ENCODE measurements at regions not wholly inside any gene's neighbourhood (a gene's known extent, or its start where the extent isn't known, plus 50 kb on each side); places are given as distances from the start of the nearest gene placed in this dataset.

DNA sequence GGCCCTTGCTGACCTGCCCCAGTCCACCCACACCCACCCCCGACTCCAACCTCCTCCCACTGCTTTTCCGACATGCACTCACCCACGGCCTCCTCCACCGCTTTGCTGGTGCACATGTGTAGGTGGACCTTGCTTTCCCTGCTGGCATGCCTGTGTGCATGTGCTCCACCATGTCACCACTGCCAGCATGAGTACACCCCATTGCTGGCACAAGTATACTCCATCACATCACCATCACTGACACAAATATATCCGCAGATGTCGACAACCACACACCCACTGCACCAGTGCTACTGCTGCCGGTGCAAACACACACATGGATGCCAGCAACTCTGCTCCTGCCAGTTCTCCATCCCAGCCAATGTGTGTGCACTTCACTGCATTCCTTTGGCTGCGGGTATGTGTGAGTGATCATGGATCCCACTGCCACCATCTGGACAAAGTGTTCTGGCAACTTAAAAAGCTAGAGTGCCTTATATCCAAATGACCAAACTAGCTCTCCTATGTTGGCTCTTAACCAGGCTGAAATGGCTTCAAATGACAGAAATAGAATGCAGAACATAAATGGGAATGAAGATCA is 1072.3 kb downstream of the RAPGEF2 start:
- DNase-seq (ENCODE audit: low read depth in 2 of 3, low spot score in 2 of 3) = no peak

DNA sequence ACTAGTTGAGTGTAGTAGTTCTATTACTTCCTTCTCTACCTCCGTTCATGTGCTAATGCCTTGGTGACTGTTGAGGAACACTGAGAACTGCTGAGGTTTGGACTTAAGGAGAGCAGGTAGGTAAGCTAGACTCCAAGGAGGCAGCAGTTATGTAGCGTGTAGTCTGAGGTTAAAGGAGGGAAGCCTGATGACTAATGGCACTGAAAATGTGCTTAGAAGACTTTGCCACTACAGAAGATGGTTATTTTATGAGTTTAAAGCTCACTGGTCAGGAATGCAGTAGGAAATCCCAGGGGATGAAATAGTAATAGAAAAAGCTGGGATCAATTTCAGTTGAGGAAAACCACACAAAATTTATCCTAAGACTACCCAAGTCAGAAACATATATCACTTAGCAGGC is 1077.3 kb downstream of the RAPGEF2 start:
- DNase-seq (ENCODE audit: low read depth in 2 of 3, low spot score in 2 of 3) = no peak

DNA sequence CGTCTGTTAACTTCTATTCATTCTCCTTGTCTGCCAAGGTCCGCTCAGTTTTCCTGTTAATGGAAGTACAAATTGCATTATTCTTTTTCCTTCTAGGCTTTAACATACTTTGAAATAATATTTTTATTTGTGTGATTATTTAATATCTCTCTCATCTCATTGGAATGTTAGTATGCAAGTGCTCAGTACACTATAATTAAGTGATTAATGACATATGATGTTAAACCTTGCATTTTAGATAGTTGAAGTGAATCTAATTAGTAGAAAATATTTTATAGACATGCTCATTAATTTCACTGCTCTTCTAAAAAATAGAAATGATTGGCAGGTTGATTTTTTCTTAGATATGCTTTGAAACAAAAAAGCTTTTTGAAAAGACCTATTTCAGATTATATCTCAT is 1079.8 kb downstream of the RAPGEF2 start:
- DNase-seq (ENCODE audit: low read depth in 2 of 3, low spot score in 2 of 3) = no peak

- no peak for DNase-seq (ENCODE audit: low read depth in 2 of 3, low spot score in 2 of 3)
Measured at GRCh38 chr4:160184884-160185283, 1082.0 kb downstream of the RAPGEF2 start.

DNA sequence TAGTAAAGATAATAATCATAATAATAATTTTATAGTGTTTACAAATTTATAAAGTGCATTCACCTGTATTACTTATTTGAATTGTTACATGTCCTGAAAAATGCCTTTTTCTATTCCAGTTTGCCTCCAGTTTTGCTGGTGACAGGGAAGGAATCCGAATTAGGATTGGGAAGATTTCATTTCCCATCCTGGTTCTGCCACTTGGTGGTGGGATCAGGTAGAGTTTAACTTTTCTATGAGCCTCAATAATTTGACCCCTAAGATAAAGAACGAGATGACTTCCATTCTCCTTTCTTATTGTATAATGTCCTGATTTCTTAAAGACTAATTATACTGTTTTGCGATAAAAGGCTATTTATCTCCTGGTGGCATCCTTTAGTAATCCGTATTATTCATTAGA is 1090.9 kb downstream of the RAPGEF2 start:
- DNase-seq (ENCODE audit: low read depth in 2 of 3, low spot score in 2 of 3) = no peak

- no peak for DNase-seq (ENCODE audit: low read depth in 2 of 3, low spot score in 2 of 3)
Measured at GRCh38 chr4:160194716-160195115, 1091.8 kb downstream of the RAPGEF2 start.

GRCh38 chr4:160202802-160203201 is 1099.9 kb downstream of the RAPGEF2 start:
- DNase-seq (ENCODE audit: low read depth in 2 of 3, low spot score in 2 of 3) = no peak

- DNase-seq (ENCODE audit: low read depth in 2 of 3, low spot score in 2 of 3) = no peak
Measured at GRCh38 chr4:160212078-160212477, 1109.2 kb downstream of the RAPGEF2 start.

DNA sequence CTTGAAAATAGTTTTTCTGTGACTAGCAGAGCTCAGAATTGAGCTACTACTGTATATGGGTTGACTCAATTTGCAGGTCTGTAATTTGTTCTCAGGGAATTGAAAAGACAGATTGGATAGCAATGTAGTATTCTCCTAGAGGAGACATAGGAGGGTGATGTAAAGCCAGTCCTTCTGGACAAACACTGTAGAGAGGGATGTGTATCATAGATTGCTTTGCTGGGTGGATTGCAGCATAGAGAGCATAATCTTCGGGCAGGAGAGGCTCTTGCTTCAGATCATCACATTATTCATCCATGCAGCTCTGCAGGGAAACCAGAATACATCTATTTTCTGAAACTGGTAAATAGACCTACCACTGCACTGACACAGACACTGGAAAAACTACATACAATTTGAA is 1110.5 kb downstream of the RAPGEF2 start:
- no peak for DNase-seq (ENCODE audit: low read depth in 2 of 3, low spot score in 2 of 3)

GRCh38 chr4:160217352-160217751 is 1114.5 kb downstream of the RAPGEF2 start:
- no peak for DNase-seq (ENCODE audit: low read depth in 2 of 3, low spot score in 2 of 3)

DNA sequence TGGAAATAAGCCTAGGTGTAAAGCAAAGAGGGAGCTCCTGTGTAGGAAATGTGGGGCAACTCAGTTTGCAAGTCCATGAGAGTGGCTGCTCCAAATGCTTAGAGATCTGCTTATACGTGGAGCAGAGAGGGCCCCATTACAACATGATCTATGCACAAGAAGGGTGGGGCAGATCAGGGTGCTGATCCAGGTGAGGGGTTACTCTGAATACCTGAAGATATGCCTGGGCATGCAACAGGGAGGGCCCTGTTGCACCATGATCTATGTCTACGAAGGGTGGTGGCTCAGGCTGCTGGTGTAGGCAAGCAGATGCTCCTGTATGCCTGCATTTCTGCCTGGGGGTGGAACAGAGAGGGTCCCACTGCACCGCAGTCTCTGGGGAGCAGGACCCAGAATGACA is 1121.2 kb downstream of the RAPGEF2 start:
- no peak for DNase-seq (ENCODE audit: low read depth in 2 of 3, low spot score in 2 of 3)

DNA sequence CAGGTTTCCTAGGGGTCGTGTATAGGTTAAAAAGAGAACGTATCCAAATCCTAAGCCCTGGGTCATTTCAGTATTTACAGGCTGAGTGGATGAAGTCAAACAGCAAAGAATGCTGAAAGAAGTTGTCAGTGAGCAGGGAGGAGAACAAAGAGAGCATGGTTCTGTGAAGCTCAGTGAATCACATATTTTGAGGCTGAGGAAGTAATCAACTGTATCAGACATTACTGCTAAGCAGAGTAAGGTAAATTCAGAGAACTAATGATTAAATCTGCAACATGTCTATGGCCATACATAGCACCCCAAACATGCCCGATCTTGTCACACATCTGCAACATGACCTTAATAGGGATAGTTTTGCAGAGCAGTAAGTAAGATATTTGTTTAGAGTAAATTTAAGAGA is 1130.3 kb downstream of the RAPGEF2 start:
- DNase-seq (ENCODE audit: low read depth in 2 of 3, low spot score in 2 of 3) = no peak

DNA sequence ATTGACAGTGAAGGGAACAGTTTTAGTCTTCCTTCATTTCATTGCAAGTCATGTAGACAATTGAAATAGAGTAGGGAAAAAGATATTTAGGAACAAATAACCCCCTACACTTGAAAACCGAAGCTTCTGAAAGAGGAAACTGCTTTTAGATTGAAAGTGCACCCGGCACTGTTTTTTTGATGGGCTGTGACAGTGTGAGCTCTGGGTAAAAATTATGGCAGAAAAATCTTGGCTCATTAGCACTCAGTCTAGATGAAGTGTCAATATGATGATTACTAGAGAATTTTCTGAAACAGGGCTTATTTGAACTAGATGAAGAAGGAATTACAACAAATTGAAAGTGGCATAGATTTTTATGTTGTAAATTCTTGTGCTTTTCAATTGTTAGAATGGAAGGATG is 1132.4 kb downstream of the RAPGEF2 start:
- DNase-seq (ENCODE audit: low read depth in 2 of 3, low spot score in 2 of 3) = no peak

- DNase-seq (ENCODE audit: low read depth in 2 of 3, low spot score in 2 of 3) = no peak
Measured at GRCh38 chr4:160235771-160236170, 1132.9 kb downstream of the RAPGEF2 start.

DNA sequence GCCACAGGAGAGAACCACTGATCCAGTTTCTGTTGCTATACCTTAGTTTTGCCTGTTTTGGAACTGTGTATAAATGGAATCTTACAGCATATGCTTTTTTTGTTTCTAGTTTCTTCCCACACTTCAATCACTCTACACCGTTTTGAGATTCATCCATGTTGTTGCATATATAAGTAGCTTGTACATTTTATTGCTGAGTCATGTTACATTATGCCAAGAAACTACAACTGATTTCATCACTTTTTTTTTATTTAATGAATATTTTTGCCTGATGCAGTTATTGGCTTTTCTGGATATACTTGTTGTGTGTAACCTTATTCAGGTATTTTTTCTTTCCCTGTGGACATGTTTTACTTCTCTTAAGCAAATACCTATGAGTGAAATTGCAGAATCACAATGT is 1135.9 kb downstream of the RAPGEF2 start:
- no peak for DNase-seq (ENCODE audit: low read depth in 2 of 3, low spot score in 2 of 3)

- no peak for DNase-seq (ENCODE audit: low read depth in 2 of 3, low spot score in 2 of 3)
Measured at GRCh38 chr4:160247091-160247656, 1144.3 kb downstream of the RAPGEF2 start.

GRCh38 chr4:160251522-160252170 is 1148.8 kb downstream of the RAPGEF2 start:
- DNase-seq (ENCODE audit: low read depth in 2 of 3, low spot score in 2 of 3) = no peak

DNA sequence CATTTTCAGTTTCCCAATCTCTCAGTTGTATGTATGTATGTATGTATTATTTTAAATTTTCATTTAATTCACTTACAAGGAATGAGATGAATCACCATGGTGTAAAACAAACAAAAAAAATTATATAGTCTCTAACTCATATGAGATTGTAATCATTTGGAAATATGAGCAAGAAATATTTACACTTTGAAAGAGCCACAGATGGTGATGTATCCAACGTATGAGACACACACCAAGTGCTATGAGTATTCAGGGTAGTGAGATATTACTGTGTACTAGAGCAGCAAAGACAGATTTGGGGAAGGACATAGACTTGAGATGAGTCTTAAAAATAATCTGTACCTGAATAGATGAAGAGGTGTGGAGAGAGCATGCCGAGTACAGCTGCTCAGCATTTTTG is 1154.4 kb downstream of the RAPGEF2 start:
- no peak for DNase-seq (ENCODE audit: low read depth in 2 of 3, low spot score in 2 of 3)

DNA sequence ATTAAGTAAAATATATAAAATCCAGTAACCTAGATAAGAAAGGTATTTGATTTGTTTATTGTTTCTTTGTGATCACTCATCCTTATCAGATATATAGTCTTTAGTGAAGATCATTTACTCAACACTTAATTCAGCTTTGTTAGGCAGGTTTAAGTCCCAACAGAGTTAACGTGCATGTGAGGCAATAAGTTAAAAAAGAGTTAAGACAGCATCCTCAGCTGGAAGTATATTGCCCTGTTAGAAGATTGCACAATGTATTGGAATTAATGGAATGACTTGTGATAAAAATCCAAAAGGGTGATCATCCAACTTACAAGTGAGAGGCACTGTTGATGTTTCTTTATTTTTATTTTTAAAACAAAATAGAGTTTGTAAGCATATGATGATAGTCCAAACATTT is 1162.1 kb downstream of the RAPGEF2 start:
- no peak for DNase-seq (ENCODE audit: low read depth in 2 of 3, low spot score in 2 of 3)

GRCh38 chr4:160265836-160266235 is 1163.0 kb downstream of the RAPGEF2 start:
- no peak for DNase-seq (ENCODE audit: low read depth in 2 of 3, low spot score in 2 of 3)

DNA sequence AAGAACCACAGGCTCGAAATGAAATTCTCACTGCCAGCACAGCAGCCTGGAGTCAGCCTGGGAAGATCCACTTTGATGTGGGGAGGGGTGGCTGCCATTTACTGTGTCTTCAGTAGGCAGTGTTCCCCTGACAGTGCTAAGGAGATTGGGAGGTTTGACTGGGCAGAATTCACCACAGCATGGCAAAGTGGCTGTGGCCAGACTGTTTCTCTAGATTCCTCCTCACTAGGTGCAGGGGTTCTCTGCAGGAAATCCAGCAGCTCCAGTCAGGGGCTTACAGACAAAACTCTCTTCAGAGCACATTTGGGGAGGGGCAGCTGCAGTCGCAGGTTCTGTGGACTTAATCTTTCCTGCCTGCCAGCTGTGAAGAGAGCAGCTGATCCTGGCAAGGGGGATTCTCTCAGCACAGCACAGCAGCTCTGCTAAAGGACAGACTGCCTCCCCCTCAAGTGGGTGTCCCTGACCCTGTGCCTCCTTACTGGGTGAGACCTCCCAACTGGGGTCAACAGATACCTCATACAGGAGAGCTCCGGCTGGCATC is 1174.0 kb downstream of the RAPGEF2 start:
- DNase-seq (ENCODE audit: low read depth in 2 of 3, low spot score in 2 of 3) = no peak

DNA sequence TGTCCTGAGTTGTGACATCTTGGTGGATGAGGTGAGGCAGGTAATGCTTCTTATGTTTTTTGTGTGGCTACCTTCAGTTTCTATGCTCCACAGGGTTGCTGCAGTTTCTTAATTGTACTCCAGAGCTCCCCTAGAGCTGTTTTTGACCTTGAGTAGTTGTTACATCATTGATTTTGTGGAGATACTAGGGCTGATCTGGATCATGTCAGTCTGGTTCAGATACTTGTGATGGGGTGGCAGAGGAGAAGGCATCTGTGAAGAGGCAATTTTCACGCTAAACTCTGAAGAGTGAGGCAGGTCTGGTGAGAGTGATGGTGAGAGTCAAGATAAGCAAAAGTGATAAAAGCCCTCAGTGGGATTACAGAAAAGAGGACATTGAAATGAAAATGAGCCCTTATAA is 1180.2 kb downstream of the RAPGEF2 start:
- DNase-seq (ENCODE audit: low read depth in 2 of 3, low spot score in 2 of 3) = no peak

DNA sequence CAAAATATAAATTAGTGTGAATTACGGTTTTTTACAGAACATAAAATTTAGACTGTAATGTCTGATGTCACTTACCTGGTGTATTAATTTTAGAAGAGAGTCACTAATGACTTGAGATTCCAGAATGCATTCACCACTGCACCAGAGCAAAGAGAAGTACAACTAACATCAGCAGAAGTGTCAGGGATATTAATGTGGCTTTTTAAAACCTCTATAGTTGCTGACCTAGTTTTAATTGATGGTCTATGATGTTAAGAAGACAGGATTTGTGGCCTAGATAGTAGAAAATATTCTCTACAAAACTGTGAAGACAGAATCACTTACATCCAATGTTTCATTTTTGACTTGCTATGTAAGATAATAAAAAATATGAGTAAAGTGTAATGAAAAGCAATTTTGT is 1181.6 kb downstream of the RAPGEF2 start:
- no peak for DNase-seq (ENCODE audit: low read depth in 2 of 3, low spot score in 2 of 3)
